Keratinocyte (primary cell): ENCODE measurements at regions not wholly inside any gene's neighbourhood (a gene's known extent, or its start where the extent isn't known, plus 50 kb on each side); places are given as distances from the start of the nearest gene placed in this dataset.

ENCODE experiments used
- CTCF ChIP-seq, 3 experiments: IDR thresholded peaks in 1 of 3; conservative IDR thresholded peaks in 1 of 3; optimal IDR thresholded peaks in 1 of 3; 2 replicates in 2 of 3; 3 replicates in 1 of 3; pipeline versions ENCODE3 to v1.5.1; 2011; ENCODE audit warnings: low read length in 3 of 3, mild to moderate bottlenecking in 3 of 3, moderate library complexity in 2 of 3, control low read depth in 1 of 3, inconsistent platforms in 1 of 3; ENCODE audit not compliant: insufficient read depth in 2 of 3; ENCODE audit errors: extremely low read depth in 1 of 3
- EZH2 ChIP-seq: IDR thresholded peaks from one replicate; pipeline ENCODE4 v1.6.1; 2012; ENCODE audit warnings: inconsistent platforms, mild to moderate bottlenecking, low read length, moderate library complexity

- no peak for TF ChIP-seq CTCF (optimal IDR thresholded peaks at IDR 0.05 in 1 of 3, IDR thresholded peaks at IDR 0.05 in 1 of 3, conservative IDR thresholded peaks at IDR 0.05 in 1 of 3; ENCODE audit: extremely low read depth in 1 of 3, insufficient read depth in 2 of 3, low read length in 3 of 3)
- no peak for TF ChIP-seq EZH2
Observed at GRCh38 chr2:212921061-212921460, 230.4 kb downstream of the IKZF2 start.
